ENCODE measurements at regions not wholly inside any gene's neighbourhood (a gene's known extent, or its start where the extent isn't known, plus 50 kb on each side); places are given as distances from the start of the nearest gene placed in this dataset.

- TF ChIP-seq CTCF (IDR thresholded peaks at IDR 0.05) (no peak), POLR2AphosphoS5 (IDR thresholded peaks at IDR 0.05) (no peak)
These were observed 120.4 kb upstream of the NEDD4L start for GRCh38 chr18:57923611-57924010.

All from breast epithelium (tissue), 3 donors.